ENCODE measurements at regions not wholly inside any gene's neighbourhood (a gene's known extent, or its start where the extent isn't known, plus 50 kb on each side); places are given as distances from the start of the nearest gene placed in this dataset.

- Mint-ChIP-seq H3K4me1 (peaks cover 28% of the 10 kb centered on the region), H3K4me3 (no peak overlapping the region), H3K9me3 (no peaks in the 10 kb centered on the region), H3K36me3 (ENCODE audit: low read depth) (no peaks in the 10 kb centered on the region), H3K27ac (ENCODE audit: unreplicated experiment) (no peak overlapping the region), H3K27me3 (ENCODE audit: low read depth) (peaks cover 12% of the 10 kb centered on the region)
- no peak for DNase-seq (ENCODE audit: low read depth, low spot score)
- TF ChIP-seq CTCF (conservative IDR thresholded peaks at IDR 0.05): no peak
Measured at GRCh38 chr4:26028133-26028792, 114.2 kb downstream of the SMIM20 start.

GRCh38 chr4:26028793-26029567 is 115.0 kb downstream of the SMIM20 start:
- peak; percentile 76 for TF ChIP-seq CTCF (conservative IDR thresholded peaks at IDR 0.05)
- Mint-ChIP-seq H3K4me3 (no peak overlapping the region), H3K4me1 (peaks cover 30% of the 10 kb centered on the region), H3K9me3 (no peaks in the 10 kb centered on the region), H3K27me3 (ENCODE audit: low read depth) (peaks cover 12% of the 10 kb centered on the region), H3K27ac (ENCODE audit: unreplicated experiment) (no peak overlapping the region), H3K36me3 (ENCODE audit: low read depth) (no peaks in the 10 kb centered on the region)
- peak; percentile 76 for DNase-seq (ENCODE audit: low read depth, low spot score)

GRCh38 chr4:26029568-26030131 is 115.6 kb downstream of the SMIM20 start:
- Mint-ChIP-seq H3K4me1 (peaks cover 30% of the 10 kb centered on the region), H3K27ac (ENCODE audit: unreplicated experiment) (no peak overlapping the region), H3K9me3 (no peaks in the 10 kb centered on the region), H3K36me3 (ENCODE audit: low read depth) (no peaks in the 10 kb centered on the region), H3K4me3 (no peak overlapping the region), H3K27me3 (ENCODE audit: low read depth) (peaks cover 12% of the 10 kb centered on the region)
- TF ChIP-seq CTCF (conservative IDR thresholded peaks at IDR 0.05): no peak
- DNase-seq (ENCODE audit: low read depth, low spot score): no peak

- H3K27ac Mint-ChIP-seq (ENCODE audit: unreplicated experiment): peak overlapping the region; percentile 10
- DNase-seq (ENCODE audit: low read depth, low spot score): no peak
- peaks cover 12% of the 10 kb centered on the region for H3K27me3 Mint-ChIP-seq (ENCODE audit: low read depth)
- TF ChIP-seq CTCF (conservative IDR thresholded peaks at IDR 0.05): no peak
- H3K36me3 Mint-ChIP-seq (ENCODE audit: low read depth): no peaks in the 10 kb centered on the region
- peaks cover 30% of the 10 kb centered on the region for H3K4me1 Mint-ChIP-seq
- no peaks in the 10 kb centered on the region for H3K9me3 Mint-ChIP-seq
- no peak overlapping the region for H3K4me3 Mint-ChIP-seq
Measured at GRCh38 chr4:26030260-26030667, 116.2 kb downstream of the SMIM20 start.

GRCh38 chr4:26030780-26031179 is 116.8 kb downstream of the SMIM20 start:
- H3K9me3 Mint-ChIP-seq: no peaks in the 10 kb centered on the region

More at GRCh38 chr4:26030780-26031179, 116.8 kb downstream of the SMIM20 start:
- H3K4me1 Mint-ChIP-seq: peaks cover 30% of the 10 kb centered on the region
- no peaks in the 10 kb centered on the region for H3K36me3 Mint-ChIP-seq (ENCODE audit: low read depth)
- H3K27me3 Mint-ChIP-seq (ENCODE audit: low read depth): peaks cover 12% of the 10 kb centered on the region
- H3K4me3 Mint-ChIP-seq: no peak overlapping the region
- DNase-seq (ENCODE audit: low read depth, low spot score): no peak
- no peak for TF ChIP-seq CTCF (conservative IDR thresholded peaks at IDR 0.05)
- peak overlapping the region; percentile 10 for H3K27ac Mint-ChIP-seq (ENCODE audit: unreplicated experiment)

All from neural crest cell (in vitro differentiated cells).